ENCODE measurements at regions not wholly inside any gene's neighbourhood (a gene's known extent, or its start where the extent isn't known, plus 50 kb on each side); places are given as distances from the start of the nearest gene placed in this dataset.

GRCh38 chr3:166743481-166744134, 636.5 kb downstream of the ZBBX start:
- no peak for TF ChIP-seq CTCF (IDR thresholded peaks at IDR 0.05)
- TF ChIP-seq POLR2AphosphoS5 (IDR thresholded peaks at IDR 0.05) = no peak
- TF ChIP-seq POLR2A (IDR thresholded peaks at IDR 0.05) = no peak

Data from breast epithelium (tissue), 3 donors.